ENCODE measurements at regions not wholly inside any gene's neighbourhood (a gene's known extent, or its start where the extent isn't known, plus 50 kb on each side); places are given as distances from the start of the nearest gene placed in this dataset.

DNA sequence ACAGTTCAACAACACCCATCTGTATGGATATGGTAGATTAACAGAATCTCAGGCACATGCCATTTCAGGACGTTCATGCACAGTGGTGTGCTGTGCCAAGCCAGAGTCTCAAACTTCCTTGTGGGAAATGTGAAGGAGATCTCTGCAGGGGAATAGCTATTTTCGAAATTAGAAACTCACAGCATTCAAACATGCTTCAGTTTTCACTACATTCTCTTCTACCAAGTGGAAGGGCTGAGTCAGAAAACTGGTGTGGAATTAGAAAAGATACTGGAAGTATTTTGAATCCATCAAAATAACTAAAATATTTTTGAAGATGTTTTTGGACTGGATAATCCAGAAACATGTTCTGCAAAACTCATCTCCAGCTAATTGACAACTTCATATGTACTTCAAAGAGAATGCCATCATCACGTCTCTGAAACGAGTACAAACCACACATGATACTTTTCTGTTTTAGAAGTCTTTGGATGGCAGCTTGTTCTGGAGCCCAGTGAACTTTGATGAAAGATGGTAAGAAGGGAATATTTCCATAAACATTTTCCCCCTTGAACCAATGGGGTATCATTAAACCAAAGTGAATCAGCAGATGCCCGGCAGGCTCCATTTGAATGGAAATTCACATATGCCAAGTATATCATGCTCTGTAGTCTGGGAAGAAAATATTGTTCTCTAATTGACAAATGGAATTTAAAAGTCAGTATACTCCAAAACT is 616.3 kb upstream of the IGFBP3 start:
- ChIA-PET RAD21 (ENCODE audit: unreplicated experiment) (no interaction called here), CTCF (interaction anchor here (0.8 to 1.4 kb wide), 2 partner anchors 10 to 13 kb away, joined by 3 to 4 read pairs; no protein-coding TSS in a partner anchor), POLR2A (no interaction called here), SMC1A (ENCODE audit: uncharacterized antibody, unreplicated experiment) (interaction anchor here (0.7 to 1.4 kb wide), 5 partner anchors 12 to 137 kb away, joined by 3 read pairs; no protein-coding TSS in a partner anchor)
- DNase-seq (ENCODE audit: low read depth, low spot score) (no peak), ATAC-seq (no peak), FAIRE-seq (no peak)
- Histone ChIP-seq H3K4me3 (no peak overlapping the region), H3K9me3 (replicated peaks; ENCODE audit: control insufficient read depth, insufficient read depth, low read length) (no peaks in the 10 kb centered on the region), H4K20me1 (ENCODE audit: control insufficient read depth, insufficient read depth) (no peaks in the 10 kb centered on the region), H3K9ac (ENCODE audit: control insufficient read depth, insufficient read depth, low read length) (no peak overlapping the region), H3K4me1 (ENCODE audit: control insufficient read depth, insufficient read depth, low read length) (no peaks in the 10 kb centered on the region), H3K79me2 (ENCODE audit: control insufficient read depth, insufficient read depth, low read length) (no peaks in the 10 kb centered on the region), H2AFZ (ENCODE audit: control insufficient read depth, low read depth, low read length) (no peak overlapping the region), H3K27ac (ENCODE audit: control insufficient read depth, insufficient read depth) (no peak overlapping the region), H3K4me2 (ENCODE audit: control insufficient read depth, insufficient read depth) (no peak overlapping the region), H3K36me3 (ENCODE audit: control insufficient read depth in 2 of 2, insufficient read depth in 2 of 2, low read length in 1 of 2) (no peaks in the 10 kb centered on the region), H3K27me3 (replicated peaks in 1 of 2; ENCODE audit: control insufficient read depth in 2 of 2, insufficient read depth in 2 of 2, low read length in 1 of 2) (no peaks in the 10 kb centered on the region)
- no TSS peak for BruUV-seq (replicated peaks)
- 31% methylated on average over 5 of the region's 5 CpGs for WGBS (ENCODE audit: insufficient coverage, insufficient replicate concordance, low lambda C conversion rate, missing lambda C conversion rate)
- TF ChIP-seq ATF7 (IDR thresholded peaks at IDR 0.05; ENCODE audit: low read depth), result no peak
- no peak for TF ChIP-seq ZBED1 (IDR thresholded peaks at IDR 0.05; ENCODE audit: borderline replicate concordance)
- TF ChIP-seq DPF2 (IDR thresholded peaks at IDR 0.05), result no peak
- TF ChIP-seq BACH1 (IDR thresholded peaks at IDR 0.05; ENCODE audit: borderline replicate concordance), result no peak
- TF ChIP-seq, protein P1, sequence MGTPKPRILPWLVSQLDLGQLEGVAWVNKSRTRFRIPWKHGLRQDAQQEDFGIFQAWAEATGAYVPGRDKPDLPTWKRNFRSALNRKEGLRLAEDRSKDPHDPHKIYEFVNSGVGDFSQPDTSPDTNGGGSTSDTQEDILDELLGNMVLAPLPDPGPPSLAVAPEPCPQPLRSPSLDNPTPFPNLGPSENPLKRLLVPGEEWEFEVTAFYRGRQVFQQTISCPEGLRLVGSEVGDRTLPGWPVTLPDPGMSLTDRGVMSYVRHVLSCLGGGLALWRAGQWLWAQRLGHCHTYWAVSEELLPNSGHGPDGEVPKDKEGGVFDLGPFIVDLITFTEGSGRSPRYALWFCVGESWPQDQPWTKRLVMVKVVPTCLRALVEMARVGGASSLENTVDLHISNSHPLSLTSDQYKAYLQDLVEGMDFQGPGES (IDR thresholded peaks at IDR 0.05), result no peak
- TF ChIP-seq SKIL (IDR thresholded peaks at IDR 0.05; ENCODE audit: low read depth, poor library complexity, severe bottlenecking), result no peak
- no peak for TF ChIP-seq CBFB (IDR thresholded peaks at IDR 0.05; ENCODE audit: low read depth)
- TF ChIP-seq, protein P2, sequence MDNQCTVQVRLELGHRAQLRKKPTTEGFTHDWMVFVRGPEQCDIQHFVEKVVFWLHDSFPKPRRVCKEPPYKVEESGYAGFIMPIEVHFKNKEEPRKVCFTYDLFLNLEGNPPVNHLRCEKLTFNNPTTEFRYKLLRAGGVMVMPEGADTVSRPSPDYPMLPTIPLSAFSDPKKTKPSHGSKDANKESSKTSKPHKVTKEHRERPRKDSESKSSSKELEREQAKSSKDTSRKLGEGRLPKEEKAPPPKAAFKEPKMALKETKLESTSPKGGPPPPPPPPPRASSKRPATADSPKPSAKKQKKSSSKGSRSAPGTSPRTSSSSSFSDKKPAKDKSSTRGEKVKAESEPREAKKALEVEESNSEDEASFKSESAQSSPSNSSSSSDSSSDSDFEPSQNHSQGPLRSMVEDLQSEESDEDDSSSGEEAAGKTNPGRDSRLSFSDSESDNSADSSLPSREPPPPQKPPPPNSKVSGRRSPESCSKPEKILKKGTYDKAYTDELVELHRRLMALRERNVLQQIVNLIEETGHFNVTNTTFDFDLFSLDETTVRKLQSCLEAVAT (IDR thresholded peaks at IDR 0.05), result no peak
- no peak for TF ChIP-seq MEF2A (IDR thresholded peaks at IDR 0.05; ENCODE audit: insufficient read depth, low read depth, low read length)
- TF ChIP-seq MEF2B (IDR thresholded peaks at IDR 0.05; ENCODE audit: partially characterized antibody, poor library complexity, severe bottlenecking), result no peak
- TF ChIP-seq CBX3 (IDR thresholded peaks at IDR 0.05; ENCODE audit: borderline replicate concordance, low read depth), result no peak
- no peak for TF ChIP-seq CHD2 (IDR thresholded peaks at IDR 0.05; ENCODE audit: borderline replicate concordance, low read depth, low read length)
- TF ChIP-seq MYC (IDR thresholded peaks at IDR 0.05; ENCODE audit: insufficient read depth, insufficient read length, insufficient replicate concordance, low read length, severe bottlenecking), result no peak
- TF ChIP-seq POLR2AphosphoS2 (IDR thresholded peaks at IDR 0.05; ENCODE audit: low read depth, low read length), result no peak
- TF ChIP-seq POU2F2 (IDR thresholded peaks at IDR 0.05; ENCODE audit: borderline replicate concordance, low read depth, low read length), result no peak
- no peak for TF ChIP-seq PML (IDR thresholded peaks at IDR 0.05; ENCODE audit: low read length)
- intact Hi-C loops (cut with micrococcal nuclease; ENCODE audit: unreplicated experiment) (no loop called here), in situ Hi-C loops (cut with MboI) (no loop called here)
